Activated CD4-positive, alpha-beta T cell treated with anti-CD3 and anti-CD28 coated beads for 36 hours (primary cell): ENCODE measurements at regions not wholly inside any gene's neighbourhood (a gene's known extent, or its start where the extent isn't known, plus 50 kb on each side); places are given as distances from the start of the nearest gene placed in this dataset.

Experiments
- ATAC-seq: fragments of 200-7000 bp; cut with Tn5 transposase; one replicate; pipeline ENCODE4 v1.10.0; 2021; ENCODE audit warnings: mild to moderate bottlenecking, moderate library complexity
- CTCF ChIA-PET: fragments of 350-600 bp; sonication (Branson Sonifier 250); formaldehyde crosslinking; loops from one replicate; lab custom pipeline; 2021; ENCODE audit warnings: antibody characterized with exemption; lab: Charles Lee
- POLR2A ChIA-PET: fragments of 350-600 bp; sonication (Branson Sonifier 250); formaldehyde crosslinking; loops from one replicate; lab custom pipeline; 2021; ENCODE audit warnings: antibody characterized with exemption, inconsistent platforms; lab: Charles Lee
- DNase-seq: peaks from one replicate; pipeline ENCODE4 v3.0.0-alpha.2; 2020
- H3K27ac Mint-ChIP-seq: one replicate; pipeline ENCODE4 v1.8.0; 2021; ENCODE audit warnings: mixed read lengths
- H3K27me3 Mint-ChIP-seq: one replicate; pipeline ENCODE4 v1.8.0; 2021; ENCODE audit warnings: mixed read lengths
- H3K36me3 Mint-ChIP-seq: one replicate; pipeline ENCODE4 v1.8.0; 2021; ENCODE audit warnings: low read depth, mixed read lengths
- H3K4me1 Mint-ChIP-seq: one replicate; pipeline ENCODE4 v1.8.0; 2021; ENCODE audit warnings: mixed read lengths
- H3K4me3 Mint-ChIP-seq: one replicate; pipeline ENCODE4 v1.8.0; 2021; ENCODE audit warnings: mild to moderate bottlenecking, moderate library complexity, mixed read lengths
- H3K9me3 Mint-ChIP-seq: one replicate; pipeline ENCODE4 v1.8.0; 2021; ENCODE audit warnings: low read depth, mixed read lengths
- intact Hi-C, 2 experiments: fragments of 100-400 bp; cut with DNase I in 1 of 2; cut with micrococcal nuclease in 1 of 2; formaldehyde crosslinking; loops; one replicate each; pipeline versions ENCODE4 v1.14.2 to v1.15.1; 2022 to 2024; cut with DNase I, micrococcal nuclease

DNA sequence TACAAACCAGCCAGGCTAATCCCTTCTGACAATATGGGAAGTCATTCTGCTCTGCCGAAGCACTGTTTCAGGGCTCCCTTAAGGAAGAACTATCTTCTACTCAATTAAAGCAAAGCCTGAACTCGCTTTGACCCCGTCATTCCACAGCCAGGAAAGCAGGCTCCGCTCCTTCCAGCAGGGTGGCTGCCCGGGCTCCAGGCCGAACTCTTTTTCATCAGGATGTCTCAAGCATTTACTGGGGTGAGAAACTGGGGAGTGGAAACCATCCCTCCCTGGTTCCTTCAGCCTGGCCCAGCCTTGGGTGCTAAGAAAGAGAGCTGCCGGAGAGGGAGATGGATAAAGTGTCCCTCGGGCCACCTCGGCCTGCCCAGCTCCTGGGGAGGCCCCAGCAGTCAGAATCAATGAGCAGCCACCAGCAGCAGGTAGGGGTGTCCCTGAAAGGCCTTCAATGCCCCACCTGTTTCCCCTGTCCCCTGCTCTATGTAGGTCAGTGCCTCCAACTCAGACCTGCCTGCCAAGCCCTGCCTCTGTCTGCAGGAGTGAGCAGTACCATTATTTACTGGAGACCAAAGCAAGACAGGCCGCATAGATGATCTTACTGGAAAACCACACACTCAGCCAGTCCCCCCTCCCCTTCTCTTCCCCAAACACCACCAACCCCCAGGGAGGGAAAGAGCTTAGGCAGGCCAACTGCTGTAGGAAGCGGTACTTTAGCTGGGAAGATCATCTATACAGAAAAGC lies 225.6 kb upstream of the TLE3 start:
- intact Hi-C loops: no loop called here
- Mint-ChIP-seq H3K4me1 (no peaks in the 10 kb centered on the region), H3K36me3 (no peaks in the 10 kb centered on the region), H3K4me3 (no peak overlapping the region), H3K27ac (no peak overlapping the region), H3K27me3 (peaks cover 4% of the 10 kb centered on the region), H3K9me3 (no peaks in the 10 kb centered on the region)
- DNase-seq: no peak
- ChIA-PET POLR2A (no interaction called here), CTCF (no interaction called here)
- no peak for ATAC-seq

GRCh38 chr15:70322051-70322668 lies 224.4 kb upstream of the TLE3 start:
- no peak for DNase-seq
- ChIA-PET CTCF (no interaction called here), POLR2A (no interaction called here)
- no peak overlapping the region for H3K27ac Mint-ChIP-seq
- H3K36me3 Mint-ChIP-seq: no peaks in the 10 kb centered on the region
- ATAC-seq: no peak
- H3K4me1 Mint-ChIP-seq: no peaks in the 10 kb centered on the region
- H3K9me3 Mint-ChIP-seq: no peaks in the 10 kb centered on the region
- intact Hi-C loops: no loop called here
- peaks cover under 1% of the 10 kb centered on the region for H3K27me3 Mint-ChIP-seq
- H3K4me3 Mint-ChIP-seq: no peak overlapping the region

- H3K9me3 Mint-ChIP-seq: no peaks in the 10 kb centered on the region
- POLR2A ChIA-PET: no interaction called here
- DNase-seq: no peak
- no peak for ATAC-seq
- H3K27me3 Mint-ChIP-seq: no peaks in the 10 kb centered on the region
- intact Hi-C loops: no loop called here
- no peak overlapping the region for H3K27ac Mint-ChIP-seq
- H3K4me3 Mint-ChIP-seq: no peak overlapping the region
- no peaks in the 10 kb centered on the region for H3K36me3 Mint-ChIP-seq
- CTCF ChIA-PET: no interaction called here
- H3K4me1 Mint-ChIP-seq: no peaks in the 10 kb centered on the region
These were observed 223.6 kb upstream of the TLE3 start for GRCh38 chr15:70321172-70321819.

DNA sequence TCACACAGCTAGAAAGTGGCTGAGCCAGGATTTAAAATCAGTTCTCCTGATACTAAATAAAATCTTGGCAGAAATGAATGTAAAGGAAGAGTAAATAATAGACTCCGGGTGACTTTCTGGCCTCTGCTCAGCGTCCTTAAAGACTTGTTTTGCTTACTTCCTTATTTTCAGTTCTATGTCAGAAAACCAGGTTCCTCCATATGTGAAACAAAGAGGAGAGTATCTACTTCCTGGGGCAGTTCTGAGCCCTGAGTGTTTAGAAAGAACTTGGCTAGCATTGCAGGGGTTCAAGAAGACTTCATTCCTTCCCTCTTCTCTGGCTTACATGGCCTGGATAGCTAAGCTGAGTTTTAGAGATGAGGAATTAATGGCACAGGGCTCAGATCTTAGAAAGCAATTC lies 222.8 kb upstream of the TLE3 start:
- Mint-ChIP-seq H3K4me1 (no peaks in the 10 kb centered on the region), H3K36me3 (no peaks in the 10 kb centered on the region), H3K9me3 (no peaks in the 10 kb centered on the region), H3K27me3 (no peaks in the 10 kb centered on the region), H3K4me3 (no peak overlapping the region), H3K27ac (no peak overlapping the region)
- intact Hi-C loops: no loop called here
- ChIA-PET CTCF (no interaction called here), POLR2A (no interaction called here)
- ATAC-seq: no peak
- DNase-seq: no peak

GRCh38 chr15:70320077-70320476 lies 222.4 kb upstream of the TLE3 start:
- Mint-ChIP-seq H3K27ac (no peak overlapping the region), H3K9me3 (no peaks in the 10 kb centered on the region), H3K4me3 (no peak overlapping the region), H3K4me1 (no peaks in the 10 kb centered on the region), H3K27me3 (no peaks in the 10 kb centered on the region), H3K36me3 (no peaks in the 10 kb centered on the region)
- ChIA-PET POLR2A (no interaction called here), CTCF (no interaction called here)
- intact Hi-C loops: no loop called here
- ATAC-seq (no peak), DNase-seq (no peak)

DNA sequence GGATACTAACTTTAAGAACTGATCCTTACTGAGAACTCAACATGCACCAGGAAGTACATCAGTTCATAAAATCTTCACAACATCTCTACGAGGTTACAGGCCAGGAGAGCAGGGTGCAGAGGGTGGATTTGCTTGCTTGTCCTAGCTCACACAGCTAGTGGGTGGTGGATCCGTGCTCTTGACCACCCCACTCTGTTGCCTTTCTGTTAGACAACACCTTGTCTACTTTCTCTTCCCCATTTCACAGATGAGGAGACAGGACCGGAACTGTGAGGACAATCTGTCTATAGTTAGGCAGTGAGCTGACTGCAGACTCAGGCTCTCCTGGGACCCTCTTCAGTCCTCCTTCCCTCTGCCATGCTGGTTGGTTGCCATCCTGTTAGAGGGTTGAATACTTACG lies 221.7 kb upstream of the TLE3 start:
- no peaks in the 10 kb centered on the region for H3K9me3 Mint-ChIP-seq
- no peak overlapping the region for H3K4me3 Mint-ChIP-seq
- no peak for ATAC-seq
- DNase-seq: no peak
- no peaks in the 10 kb centered on the region for H3K4me1 Mint-ChIP-seq
- ChIA-PET CTCF (no interaction called here), POLR2A (no interaction called here)
- intact Hi-C loops: no loop called here
- no peaks in the 10 kb centered on the region for H3K27me3 Mint-ChIP-seq
- no peaks in the 10 kb centered on the region for H3K36me3 Mint-ChIP-seq
- no peak overlapping the region for H3K27ac Mint-ChIP-seq

GRCh38 chr15:70318594-70319465 lies 221.1 kb upstream of the TLE3 start:
- CTCF ChIA-PET: interaction anchor here (0.5 to 0.7 kb wide), 2 partner anchors 18 to 799 kb away, joined by 3 to 4 read pairs; no protein-coding TSS in a partner anchor
- no peaks in the 10 kb centered on the region for H3K27me3 Mint-ChIP-seq
- H3K4me1 Mint-ChIP-seq: no peaks in the 10 kb centered on the region
- no peaks in the 10 kb centered on the region for H3K36me3 Mint-ChIP-seq
- DNase-seq: no peak
- intact Hi-C loops: no loop called here
- POLR2A ChIA-PET: no interaction called here
- H3K9me3 Mint-ChIP-seq: no peaks in the 10 kb centered on the region
- no peak for ATAC-seq
- H3K4me3 Mint-ChIP-seq: no peak overlapping the region
- no peak overlapping the region for H3K27ac Mint-ChIP-seq

GRCh38 chr15:70316059-70316600 lies 218.4 kb upstream of the TLE3 start:
- ChIA-PET CTCF (interaction anchor here (0.6 kb wide), 1 partner anchor 753 kb away, joined by 3 read pairs; no protein-coding TSS in a partner anchor), POLR2A (no interaction called here)
- no peaks in the 10 kb centered on the region for H3K36me3 Mint-ChIP-seq
- no peaks in the 10 kb centered on the region for H3K27me3 Mint-ChIP-seq
- H3K4me1 Mint-ChIP-seq: no peaks in the 10 kb centered on the region
- H3K4me3 Mint-ChIP-seq: no peak overlapping the region
- ATAC-seq (no peak), DNase-seq (no peak)
- intact Hi-C loops: no loop called here
- H3K9me3 Mint-ChIP-seq: no peaks in the 10 kb centered on the region
- no peak overlapping the region for H3K27ac Mint-ChIP-seq

- Mint-ChIP-seq H3K27me3 (no peaks in the 10 kb centered on the region), H3K4me3 (no peak overlapping the region), H3K4me1 (no peaks in the 10 kb centered on the region), H3K36me3 (no peaks in the 10 kb centered on the region), H3K27ac (no peak overlapping the region), H3K9me3 (no peaks in the 10 kb centered on the region)
- CTCF ChIA-PET: interaction anchor here (0.6 kb wide), 1 partner anchor 14 kb away, joined by 3 read pairs; no protein-coding TSS in a partner anchor
- DNase-seq (no peak), ATAC-seq (no peak)
- POLR2A ChIA-PET: no interaction called here
- intact Hi-C loops: no loop called here
These were observed 217.7 kb upstream of the TLE3 start for GRCh38 chr15:70315431-70315830.

DNA sequence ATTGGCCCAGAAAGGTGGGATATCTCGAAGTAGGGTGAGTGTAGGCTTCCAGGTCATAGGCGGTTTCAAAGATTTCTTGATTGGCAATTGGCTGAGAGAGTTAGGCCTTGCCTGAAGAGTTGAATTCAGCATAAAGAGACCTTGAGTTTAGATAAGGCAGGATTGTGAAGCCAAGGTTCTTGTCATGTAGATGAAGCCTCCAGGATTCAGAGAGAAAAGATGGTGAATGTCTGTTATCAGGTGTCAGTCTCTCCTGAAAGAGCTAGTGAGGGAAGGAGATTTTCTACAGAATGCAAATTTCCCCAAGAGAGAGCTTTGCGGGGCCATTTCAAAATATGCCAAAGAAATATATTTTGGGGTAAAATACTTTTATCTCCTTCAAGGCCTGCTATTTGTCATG lies 217.0 kb upstream of the TLE3 start:
- no peaks in the 10 kb centered on the region for H3K9me3 Mint-ChIP-seq
- no peak for DNase-seq
- H3K27ac Mint-ChIP-seq: no peak overlapping the region
- no peaks in the 10 kb centered on the region for H3K27me3 Mint-ChIP-seq
- POLR2A ChIA-PET: no interaction called here
- no peaks in the 10 kb centered on the region for H3K4me1 Mint-ChIP-seq
- H3K4me3 Mint-ChIP-seq: no peak overlapping the region
- no peak for ATAC-seq
- CTCF ChIA-PET: no interaction called here
- intact Hi-C loops: no loop called here
- H3K36me3 Mint-ChIP-seq: no peaks in the 10 kb centered on the region

- ChIA-PET CTCF (no interaction called here), POLR2A (no interaction called here)
- intact Hi-C loops: no loop called here
- H3K36me3 Mint-ChIP-seq: no peaks in the 10 kb centered on the region
- DNase-seq (no peak), ATAC-seq (no peak)
- no peak overlapping the region for H3K27ac Mint-ChIP-seq
- no peaks in the 10 kb centered on the region for H3K27me3 Mint-ChIP-seq
- no peak overlapping the region for H3K4me3 Mint-ChIP-seq
- H3K4me1 Mint-ChIP-seq: no peaks in the 10 kb centered on the region
- no peaks in the 10 kb centered on the region for H3K9me3 Mint-ChIP-seq
These were observed 216.3 kb upstream of the TLE3 start for GRCh38 chr15:70314018-70314354.
